K562 (cell line): ENCODE measurements at regions not wholly inside any gene's neighbourhood (a gene's known extent, or its start where the extent isn't known, plus 50 kb on each side); places are given as distances from the start of the nearest gene placed in this dataset.
A peak's percentile ranks its signal among the peaks of the same experiment; 100 is the strongest.

Experiments used
- ATAC-seq: fragments of 200-7000 bp; cut with Tn5 transposase; 3 replicates; pipeline ENCODE4 v1.9.1; 2020; ENCODE audit warnings: moderate library complexity
- BruUV-seq: library from RNA; stranded (reverse); fragments of 400-500 nt; replicated peaks from 2 replicates; lab custom pipeline; 2021; lab: Mats Ljungman, UMichigan
- CTCF ChIA-PET: fragments of 300-600 bp; formaldehyde crosslinking; extraction: SDS; loops from one replicate; lab custom pipeline; 2021; ENCODE audit warnings: low intra/inter-chr PET ratio; lab: Yijun Ruan, JAX
- POLR2A ChIA-PET: fragments of 300-600, 350-650 bp; sonication (Branson Sonifier 250); formaldehyde crosslinking; extraction: SDS; loops from one replicate; lab custom pipeline; 2021; ENCODE audit warnings: antibody characterized with exemption, inconsistent platforms; lab: Yijun Ruan, JAX
- DNase-seq, 4 experiments: peaks; one replicate each; pipeline versions ENCODE4 v3.0.0 to v3.0.0-alpha.2; 2011 to 2018; ENCODE audit warnings: low spot score in 3 of 4, mixed read lengths in 3 of 4; ENCODE audit errors: extremely low read depth in 1 of 4
- FAIRE-seq: peaks from 2 replicates; lab custom pipeline; 2011; peaks lifted over from hg19 to GRCh38; lab: Jason Lieb, UNC
- H2AFZ ChIP-seq: 2 replicates; pipeline ENCODE4 v1.6.0; 2011; ENCODE audit warnings: low read depth, low read length, control low read depth, inconsistent platforms
- H3K27ac ChIP-seq: fragments of 200-600 bp; 3 replicates; pipeline ENCODE4 v1.8.0; 2011; ENCODE audit warnings: low read depth, mild to moderate bottlenecking, control low read depth, inconsistent platforms, low read length, moderate library complexity, mixed read lengths; ENCODE audit errors: extremely low read depth
- H3K27me3 ChIP-seq, 2 experiments: fragments of 300-600 bp in 1 of 2; 2 replicates in 1 of 2; 3 replicates in 1 of 2; pipeline versions ENCODE4 v1.6.0 to v1.8.0; 2011; ENCODE audit warnings: inconsistent platforms in 2 of 2, low read length in 2 of 2, mild to moderate bottlenecking in 1 of 2, mixed read lengths in 1 of 2, moderate library complexity in 1 of 2; ENCODE audit not compliant: control insufficient read depth in 2 of 2, insufficient read depth in 2 of 2
- H3K36me3 ChIP-seq: fragments of 300-600 bp; 3 replicates; pipeline ENCODE4 v1.8.0; 2011; ENCODE audit warnings: mild to moderate bottlenecking, low read length, inconsistent platforms; ENCODE audit not compliant: control insufficient read depth, insufficient read depth
- H3K4me1 ChIP-seq, 2 experiments: fragments of 200-600 bp in 1 of 2; replicated peaks in 1 of 2; 2 replicates in 1 of 2; 3 replicates in 1 of 2; pipeline versions ENCODE4 v1.5.1 to v1.8.0; 2011; ENCODE audit warnings: inconsistent platforms in 2 of 2, low read length in 2 of 2, mild to moderate bottlenecking in 1 of 2, mixed read lengths in 1 of 2, moderate library complexity in 1 of 2; ENCODE audit not compliant: control insufficient read depth in 2 of 2, insufficient read depth in 2 of 2
- H3K4me2 ChIP-seq: 2 replicates; pipeline ENCODE4 v1.6.1; 2011; ENCODE audit warnings: low read length, control low read depth, inconsistent platforms, mixed read lengths; ENCODE audit not compliant: insufficient read depth
- H3K4me3 ChIP-seq: fragments of 200-600 bp; sonication (generic), shearing (Covaris generic); 2 replicates; pipeline ENCODE4 v1.5.1; 2016; ENCODE audit warnings: control low read depth, inconsistent platforms
- H3K79me2 ChIP-seq: fragments of 200-600 bp; 3 replicates; pipeline ENCODE4 v1.8.0; 2011; ENCODE audit warnings: low read length, inconsistent platforms; ENCODE audit not compliant: control insufficient read depth, insufficient read depth
- H3K9ac ChIP-seq, 2 experiments: 2 replicates each; pipeline versions ENCODE4 v1.6.0 to v1.6.1; 2011; ENCODE audit warnings: low read depth in 2 of 2, low read length in 2 of 2, control low read depth in 1 of 2, inconsistent platforms in 1 of 2, mild to moderate bottlenecking in 1 of 2, mixed read lengths in 1 of 2; ENCODE audit not compliant: insufficient read depth in 1 of 2
- H3K9me1 ChIP-seq: one replicate; pipeline ENCODE4 v1.6.0; 2011; ENCODE audit warnings: inconsistent platforms, mild to moderate bottlenecking, low read length, moderate library complexity; ENCODE audit not compliant: control insufficient read depth, insufficient read depth
- H3K9me3 ChIP-seq: replicated peaks from 2 replicates; pipeline ENCODE4 v1.5.1; 2011; ENCODE audit warnings: low read depth, low read length, inconsistent platforms; ENCODE audit not compliant: control insufficient read depth, insufficient read depth
- H4K20me1 ChIP-seq: replicated peaks from 2 replicates; pipeline ENCODE4 v1.6.1; 2011; ENCODE audit warnings: low read length, inconsistent platforms, mixed read lengths; ENCODE audit not compliant: control insufficient read depth, insufficient read depth
- NR3C1 ChIP-seq: sonication (generic); formaldehyde crosslinking; IDR thresholded peaks from 2 replicates; pipeline ENCODE4 v1.8.1; 2022; ENCODE audit warnings: missing genetic modification reagents
- RB1 ChIP-seq: fragments of 450-650 bp; IDR thresholded peaks from 2 replicates; pipeline ENCODE4 v1.6.1; 2017; ENCODE audit warnings: low read depth, mild to moderate bottlenecking
- SMARCA4 ChIP-seq: fragments of 450-650 bp; IDR thresholded peaks from 2 replicates; pipeline ENCODE4 v1.6.1; 2016
- SOX6 ChIP-seq: fragments of 450-650 bp; IDR thresholded peaks from 2 replicates; pipeline ENCODE4 v1.6.1; 2014; ENCODE audit warnings: mild to moderate bottlenecking
- WGBS: fragments of 100-300 bp; shearing (Covaris generic); methylation state at CpG from one replicate; pipeline ENCODE4 v1.1.6; 2016; ENCODE audit warnings: low coverage, mixed read lengths; ENCODE audit not compliant: insufficient coverage; ENCODE audit errors: missing lambda C conversion rate; 5-methylcytosine and 5-hydroxymethylcytosine counted together
- in situ Hi-C: fragments of 300-500 bp; cut with MboI; formaldehyde crosslinking; loops from 4 replicates; pipeline ENCODE4 v1.15.0; 2018; ENCODE audit warnings: inconsistent platforms, mixed read lengths
- intact Hi-C: fragments of 100-400 bp; cut with micrococcal nuclease; formaldehyde crosslinking; loops from 2 replicates; pipeline ENCODE4 v1.14.2; 2022
- TF ChIP-seq, protein P1 (sequence below), 2 experiments: IDR thresholded peaks; 2 replicates each; pipeline ENCODE4 v1.6.1; 2011; ENCODE audit warnings: borderline replicate concordance in 1 of 2, control low read depth in 1 of 2, low read depth in 1 of 2, low read length in 1 of 2, mild to moderate bottlenecking in 1 of 2, mixed read lengths in 1 of 2, moderate library complexity in 1 of 2; ENCODE audit not compliant: insufficient read depth in 1 of 2, insufficient read length in 1 of 2, poor library complexity in 1 of 2, severe bottlenecking in 1 of 2; ENCODE audit errors: extremely low read depth in 1 of 2

DNA sequence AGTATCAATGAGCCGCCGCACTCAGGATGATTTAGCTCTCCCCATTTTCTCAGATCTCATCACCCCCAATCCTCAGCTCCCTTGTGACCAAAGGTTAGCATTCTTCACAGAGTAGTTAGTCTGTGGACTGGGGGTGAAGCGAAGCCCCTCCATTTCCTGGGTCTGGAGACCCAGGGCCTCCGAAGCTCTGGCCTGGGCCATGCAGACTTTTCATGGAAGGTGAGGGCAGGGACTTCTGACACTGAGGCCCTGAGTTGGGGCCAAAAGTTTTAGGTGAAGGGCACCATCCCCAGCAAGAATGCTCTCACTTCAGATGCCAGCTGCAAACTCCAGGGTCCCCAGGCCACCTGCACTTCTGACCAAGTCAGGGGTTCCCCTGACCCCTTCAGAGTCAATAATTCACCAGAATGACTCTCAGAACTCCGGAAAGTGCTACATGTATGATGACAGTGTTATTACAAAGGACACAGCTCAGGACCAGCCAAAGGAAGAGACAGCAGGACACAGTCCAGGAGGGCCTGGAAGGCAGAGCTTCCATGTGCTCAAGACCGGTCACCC lies 65.7 kb upstream of the DUSP22 start:
- H2AFZ ChIP-seq, result no peak overlapping the region
- DNase-seq (no peak), ATAC-seq (no peak), FAIRE-seq (no peak)
- H3K9me1 ChIP-seq, result no peaks in the 10 kb centered on the region
- POLR2A ChIA-PET, result no interaction called here
- TF ChIP-seq SMARCA4 (no peak), NR3C1 (no peak)
- in situ Hi-C loops (no loop called here), intact Hi-C loops (no loop called here)
- no peak overlapping the region for H3K4me3 ChIP-seq
- H3K9me3 ChIP-seq, result no peaks in the 10 kb centered on the region
- peaks cover 62 to 68% of the 10 kb centered on the region in 2 experiments for H3K27me3 ChIP-seq
- 5% methylated on average over 6 of the region's 6 CpGs for WGBS
- H3K27ac ChIP-seq, result no peak overlapping the region
- no peak overlapping the region for H3K4me2 ChIP-seq
- H4K20me1 ChIP-seq, result 0 out of 2 replicates have a peak, but pooled peaks cover 3% of the 10 kb centered on the region
- no TSS peak for BruUV-seq
- H3K36me3 ChIP-seq, result no peaks in the 10 kb centered on the region
- H3K4me1 ChIP-seq, result peaks cover 0 to 11% of the 10 kb centered on the region in 2 experiments; a peak in 1 of 5 replicates
- no peak overlapping the region for H3K9ac ChIP-seq
- CTCF ChIA-PET, result no interaction called here
- no peaks in the 10 kb centered on the region for H3K79me2 ChIP-seq

DNA sequence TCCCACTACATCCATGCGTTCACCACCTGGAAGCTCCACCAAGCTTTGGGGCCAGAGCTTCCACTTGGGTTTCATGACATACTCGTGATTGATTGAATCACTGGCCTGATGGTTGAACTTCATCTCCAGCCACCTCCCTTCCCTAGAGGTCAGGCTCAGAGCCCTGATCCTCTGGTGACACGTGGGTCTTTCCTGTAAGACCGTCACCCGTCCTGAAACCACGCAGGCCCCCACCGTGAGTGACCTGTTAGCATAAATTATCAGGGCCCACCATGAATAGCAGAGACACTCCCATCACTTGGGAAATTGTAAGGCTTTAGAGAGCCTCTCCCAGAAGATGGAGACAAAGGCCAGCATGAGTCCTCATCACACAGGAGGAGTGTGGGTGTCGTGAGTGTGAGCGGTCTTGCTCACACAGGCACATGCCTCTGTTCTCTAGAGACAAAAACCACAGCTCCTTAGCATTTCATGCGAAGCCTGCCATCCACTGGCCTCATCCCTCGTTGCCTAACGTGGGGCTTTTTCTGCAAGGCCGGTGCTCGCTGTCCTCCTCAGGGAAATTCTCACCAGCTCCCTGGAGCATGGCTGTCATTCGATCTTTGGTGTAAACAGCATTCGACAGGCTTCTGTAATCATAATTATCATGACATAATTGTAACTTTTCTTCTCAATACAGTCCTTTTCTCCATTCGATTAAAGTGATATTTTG lies 65.1 kb upstream of the DUSP22 start:
- Histone ChIP-seq H3K9me1 (no peaks in the 10 kb centered on the region), H3K36me3 (no peaks in the 10 kb centered on the region), H3K9ac (no peak overlapping the region), H3K9me3 (no peaks in the 10 kb centered on the region), H3K4me2 (no peak overlapping the region), H3K4me1 (peaks cover 0 to 11% of the 10 kb centered on the region in 2 experiments; a peak in 1 of 5 replicates), H3K79me2 (no peaks in the 10 kb centered on the region), H4K20me1 (0 out of 2 replicates have a peak, but pooled peaks cover 3% of the 10 kb centered on the region), H3K27ac (no peak overlapping the region), H2AFZ (no peak overlapping the region), H3K27me3 (peaks cover 59 to 68% of the 10 kb centered on the region in 2 experiments), H3K4me3 (no peak overlapping the region)
- DNase-seq (peak in 1 of 4 experiments; percentile 21), ATAC-seq (peak; percentile 64), FAIRE-seq (no peak)
- in situ Hi-C loops (no loop called here), intact Hi-C loops (no loop called here)
- BruUV-seq, result no TSS peak
- ChIA-PET CTCF (no interaction called here), POLR2A (interaction anchor here (1.6 kb wide), 1 partner anchor 8 kb away, joined by 4 read pairs; no protein-coding TSS in a partner anchor)
- WGBS, result 0% methylated on average over 17 of the region's 17 CpGs
- TF ChIP-seq, protein P1, sequence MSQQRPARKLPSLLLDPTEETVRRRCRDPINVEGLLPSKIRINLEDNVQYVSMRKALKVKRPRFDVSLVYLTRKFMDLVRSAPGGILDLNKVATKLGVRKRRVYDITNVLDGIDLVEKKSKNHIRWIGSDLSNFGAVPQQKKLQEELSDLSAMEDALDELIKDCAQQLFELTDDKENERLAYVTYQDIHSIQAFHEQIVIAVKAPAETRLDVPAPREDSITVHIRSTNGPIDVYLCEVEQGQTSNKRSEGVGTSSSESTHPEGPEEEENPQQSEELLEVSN (IDR thresholded peaks at IDR 0.05; ENCODE audit: borderline replicate concordance in 1 of 2, extremely low read depth in 1 of 2, insufficient read depth in 1 of 2, insufficient read length in 1 of 2, low read depth in 1 of 2, low read length in 1 of 2, poor library complexity in 1 of 2, severe bottlenecking in 1 of 2), result peak in 1 of 2 experiments; percentile 19
- TF ChIP-seq RB1 (0 out of 2 replicates have a peak, but pooled peaks have one; percentile 16), SOX6 (no peak)
